Right kidney (tissue), 1 donor: ENCODE measurements at regions not wholly inside any gene's neighbourhood (a gene's known extent, or its start where the extent isn't known, plus 50 kb on each side); places are given as distances from the start of the nearest gene placed in this dataset.
"Not testable (repeated sequence)": the region's sequence is repeated elsewhere in the genome, so short reads cannot be mapped to it uniquely, and the experiment has no call there.

Experiments used
- DNase-seq: peaks from one replicate; pipeline ENCODE4 v3.0.0-alpha.2; 2016

- DNase-seq, result no peak
Measured at GRCh38 chr14:70269582-70269981, 80.8 kb upstream of the SLC8A3 start.

- DNase-seq, result no peak
Measured at GRCh38 chr14:70268760-70269159, 80.0 kb upstream of the SLC8A3 start.

GRCh38 chr14:70266157-70266556 is 77.4 kb upstream of the SLC8A3 start:
- DNase-seq, result no peak

- DNase-seq, result no peak
Measured at GRCh38 chr14:70265422-70265821, 76.7 kb upstream of the SLC8A3 start.

DNA sequence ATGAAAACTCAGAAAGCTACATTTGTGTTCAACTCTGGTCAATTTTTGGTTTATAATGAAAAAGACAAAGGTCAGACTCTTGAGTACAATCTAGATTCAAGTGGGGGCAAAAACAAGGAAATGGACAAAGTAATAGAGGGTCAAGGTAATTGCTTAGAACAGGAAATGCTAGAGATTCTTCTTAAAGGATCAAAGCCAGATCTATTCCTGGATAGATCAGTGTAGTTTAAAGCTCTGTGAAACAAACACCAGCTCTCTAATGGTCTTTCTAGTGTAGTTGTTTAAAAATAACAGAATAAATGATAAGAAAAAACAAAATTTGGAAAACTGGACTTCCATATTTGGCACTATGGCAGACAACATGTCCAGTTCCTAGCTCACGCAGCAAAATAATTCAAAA is 70.7 kb upstream of the SLC8A3 start:
- DNase-seq, result no peak

DNA sequence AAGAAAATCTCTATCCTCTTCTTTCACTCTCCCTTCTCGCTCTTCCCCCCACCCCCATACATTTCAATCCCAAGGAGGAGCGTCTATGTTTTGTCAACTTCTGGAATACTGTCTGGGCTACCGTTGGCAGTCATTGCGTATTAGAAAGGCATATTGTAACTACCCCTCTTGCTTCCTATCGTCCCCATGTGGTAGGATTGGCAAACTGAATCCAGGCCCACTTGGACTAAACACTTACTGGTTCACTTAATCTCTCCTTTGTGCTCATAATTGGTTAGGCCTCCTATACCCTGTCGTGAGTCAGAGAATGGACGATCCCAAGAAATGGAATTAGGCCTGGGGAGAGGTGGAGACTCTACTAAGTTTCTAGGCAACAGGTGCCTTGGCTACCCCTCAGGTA is 68.8 kb upstream of the SLC8A3 start:
- DNase-seq, result no peak

DNA sequence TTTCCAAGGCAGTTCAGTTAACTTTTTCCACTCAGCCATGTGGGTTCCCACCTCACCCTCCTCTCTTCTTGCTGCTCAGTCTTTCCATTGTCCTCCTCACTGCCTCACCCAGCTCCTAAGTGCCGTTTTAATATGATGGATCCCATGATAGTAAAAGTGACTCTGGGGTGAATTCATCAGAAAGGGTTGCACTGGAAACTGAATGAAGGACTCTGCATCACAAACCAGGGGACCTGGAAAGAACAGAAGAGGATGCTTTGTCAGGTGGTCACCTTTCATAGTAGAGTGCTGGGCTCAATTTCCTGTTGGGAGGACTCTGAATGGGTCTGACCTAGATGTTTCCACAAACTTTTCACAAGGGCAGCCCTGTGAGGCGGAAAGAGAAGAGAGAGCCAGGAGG is 67.8 kb upstream of the SLC8A3 start:
- DNase-seq, result no peak

DNA sequence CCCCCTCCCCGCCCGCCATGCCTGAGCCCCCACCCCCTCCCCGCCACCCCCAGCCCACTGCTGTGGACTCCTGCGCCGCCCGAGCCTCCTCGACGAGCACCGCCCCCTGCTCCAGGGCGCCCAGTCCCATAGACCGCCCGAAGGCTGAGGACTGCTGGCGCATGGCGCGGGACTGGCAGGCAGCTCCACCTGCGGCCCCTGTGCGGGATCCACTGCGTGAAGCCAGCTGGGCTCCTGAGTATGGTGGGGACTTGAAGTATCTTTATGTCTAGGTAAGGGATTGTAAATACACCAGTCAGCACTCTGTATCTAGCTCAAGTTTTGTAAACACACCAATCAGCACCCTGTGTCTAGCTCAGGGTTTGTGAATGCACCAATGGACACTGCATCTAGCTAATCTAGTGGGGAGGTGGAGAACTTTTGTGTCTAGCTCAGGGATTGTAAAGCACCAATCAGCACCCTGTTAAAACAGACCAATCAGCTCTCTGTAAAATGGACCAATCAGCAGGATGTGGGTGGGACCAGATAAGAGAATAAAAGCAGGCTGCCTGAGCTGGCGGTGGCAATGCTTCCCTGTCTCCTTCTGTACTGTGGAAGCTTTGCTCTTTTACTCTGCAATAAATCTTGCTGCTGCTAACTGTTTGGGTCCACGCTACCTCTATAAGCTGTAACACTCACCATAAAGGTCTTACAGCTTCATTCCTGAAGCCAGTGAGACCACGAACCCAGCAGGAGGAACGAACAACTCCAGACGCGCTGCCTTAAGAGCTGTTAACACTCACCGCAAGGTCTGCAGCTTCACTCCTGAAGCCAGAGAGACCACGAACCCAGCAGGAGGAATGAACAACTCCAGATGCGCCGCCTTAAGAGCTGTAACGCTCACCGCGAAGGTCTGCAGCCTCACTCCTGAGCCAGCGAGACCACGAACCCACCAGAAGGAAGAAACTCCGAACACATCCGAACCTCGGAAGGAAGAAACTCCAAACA is 66.6 kb upstream of the SLC8A3 start:
- peak; percentile 34 for DNase-seq

DNA sequence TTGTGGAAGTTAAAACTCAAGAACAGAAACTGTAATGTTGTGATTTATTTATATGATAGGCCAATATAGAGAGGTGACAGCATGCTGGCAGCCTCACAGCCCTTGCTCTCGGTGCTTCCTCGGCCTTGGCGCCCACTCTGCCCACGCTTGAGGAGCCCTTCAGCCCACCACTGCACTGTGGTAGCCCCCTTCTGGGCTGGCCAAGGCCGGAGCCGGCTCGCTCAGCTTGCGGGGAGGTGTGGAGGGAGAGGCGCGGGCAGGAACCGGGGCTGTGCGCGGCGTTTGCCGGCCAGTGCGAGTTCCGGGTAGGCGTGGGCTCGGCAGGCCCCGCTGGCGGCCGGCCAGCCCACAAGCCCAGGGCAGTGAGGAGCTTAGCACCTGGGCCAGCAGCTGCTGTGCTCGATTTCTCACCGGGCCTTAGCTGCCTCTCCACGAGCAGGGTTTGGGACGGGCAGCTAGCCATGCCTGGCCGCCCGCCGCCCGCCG is 65.8 kb upstream of the SLC8A3 start:
- peak; percentile 62 for DNase-seq

DNA sequence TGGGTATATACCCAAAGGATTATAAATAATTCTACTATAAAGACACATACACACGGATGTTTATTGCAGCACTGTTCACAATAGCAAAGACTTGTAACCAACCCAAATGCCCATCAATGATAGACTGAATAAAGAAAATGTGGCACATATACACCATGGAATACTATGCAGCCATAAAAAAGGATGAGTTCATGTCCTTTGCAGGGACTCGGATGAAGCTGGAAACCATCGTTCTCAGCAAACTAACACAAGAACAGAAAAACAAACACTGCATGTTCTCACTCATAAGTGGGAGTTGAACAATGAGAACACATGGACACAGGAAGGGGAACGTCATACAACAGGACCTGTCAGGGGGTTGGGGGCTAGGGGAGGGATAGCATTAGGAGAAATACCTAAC is 64.8 kb upstream of the SLC8A3 start:
- not testable (repeated sequence) for DNase-seq

- DNase-seq, result no peak
Measured at GRCh38 chr14:70245026-70245425, 56.3 kb upstream of the SLC8A3 start.

DNA sequence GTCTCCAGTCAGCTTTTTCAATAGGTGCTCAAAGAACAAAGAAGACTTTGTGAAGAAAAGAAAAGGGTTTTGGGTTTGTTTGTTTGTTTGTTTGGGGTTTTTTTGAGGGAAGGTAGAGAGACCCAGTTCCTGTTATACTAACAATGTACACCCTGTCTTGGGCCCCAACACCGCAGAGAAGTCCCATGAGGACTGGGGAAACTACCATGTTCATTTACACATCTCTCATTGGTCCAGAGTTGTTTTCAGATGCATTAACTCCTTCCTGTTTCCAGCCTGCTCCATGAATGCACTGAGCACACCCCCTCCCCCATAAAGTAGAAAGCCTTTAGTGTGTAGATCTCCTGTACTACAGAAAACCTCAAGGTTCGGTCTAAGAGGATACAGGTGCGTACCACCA is 51.1 kb upstream of the SLC8A3 start:
- DNase-seq, result no peak

DNA sequence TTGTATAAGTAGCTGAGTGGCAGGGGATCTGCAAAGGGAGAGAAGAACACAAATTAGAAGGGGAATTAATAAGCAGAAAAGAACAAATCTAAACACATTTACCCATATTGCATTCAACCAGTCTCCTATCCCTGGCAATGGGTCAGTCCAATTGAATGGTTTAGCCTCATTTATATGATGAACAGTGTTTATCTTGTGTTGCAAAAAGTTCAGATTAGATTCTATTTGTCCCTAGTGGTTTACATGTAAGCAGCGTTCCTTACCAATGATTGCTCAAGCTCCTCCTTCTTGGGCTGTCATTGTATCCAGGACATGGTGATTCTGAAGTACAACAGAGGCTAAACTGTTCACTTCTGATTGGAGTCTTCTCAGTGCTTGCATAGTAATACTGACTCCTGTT is 49.9 kb upstream of the SLC8A3 start:
- not testable (repeated sequence) for DNase-seq
